GM18508 (cell line): ENCODE measurements at regions not wholly inside any gene's neighbourhood (a gene's known extent, or its start where the extent isn't known, plus 50 kb on each side); places are given as distances from the start of the nearest gene placed in this dataset.

Experiments used
- ATAC-seq: cut with Tn5 transposase; IDR thresholded peaks from one replicate; pipeline ENCODE4 v1.9.1; 2021; ENCODE audit warnings: moderate number of reproducible peaks; ENCODE audit not compliant: insufficient read depth, unreplicated experiment

GRCh38 chr10:125466685-125467084, 216.3 kb downstream of the TEX36 start:
- no peak for ATAC-seq

GRCh38 chr10:125462845-125463244, 220.1 kb downstream of the TEX36 start:
- no peak for ATAC-seq

GRCh38 chr10:125460326-125460725, 222.6 kb downstream of the TEX36 start:
- ATAC-seq: no peak

GRCh38 chr10:125457406-125457805, 225.6 kb downstream of the TEX36 start:
- no peak for ATAC-seq

- ATAC-seq: no peak
These were observed 227.1 kb downstream of the TEX36 start for GRCh38 chr10:125455855-125456254.

DNA sequence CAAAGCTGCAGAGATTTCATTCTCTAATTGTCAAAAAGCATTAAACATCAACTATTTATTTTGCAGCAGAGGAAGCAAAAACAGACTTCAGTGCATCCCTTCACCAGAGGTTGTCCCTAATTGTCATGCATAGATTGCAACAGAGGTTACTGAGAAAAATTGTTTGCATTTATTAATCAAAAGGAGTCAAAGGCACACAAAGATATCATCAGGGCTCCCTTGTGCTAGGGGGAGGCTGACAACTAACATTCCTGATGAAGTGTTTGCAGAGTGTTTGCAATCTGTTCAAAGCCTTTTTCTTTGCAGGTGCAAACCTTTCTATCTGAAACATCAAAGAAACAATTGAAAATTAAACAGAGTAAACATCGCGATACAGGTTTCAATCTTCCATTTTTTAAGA, 227.5 kb downstream of the TEX36 start:
- no peak for ATAC-seq

DNA sequence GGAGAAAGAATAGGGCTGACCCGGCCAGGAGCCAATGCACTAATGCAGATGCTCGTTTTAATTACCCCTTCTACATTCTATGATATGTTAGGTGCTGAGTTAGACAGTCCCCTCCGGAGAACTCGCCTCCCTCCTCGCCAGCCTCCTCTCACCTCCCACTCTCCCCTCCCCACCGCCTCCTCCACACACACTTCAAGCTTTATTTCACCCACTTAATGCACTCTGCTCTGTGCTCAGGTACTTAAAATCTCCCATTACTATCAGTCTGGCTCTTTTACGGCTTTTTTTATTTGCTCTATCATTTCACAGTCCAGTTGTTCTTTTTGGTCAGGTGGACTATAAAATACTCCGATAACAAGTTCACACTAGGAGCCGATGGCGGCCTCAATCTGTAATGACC, 231.6 kb downstream of the TEX36 start:
- ATAC-seq: no peak

- ATAC-seq: no peak
These were observed 232.7 kb downstream of the TEX36 start for GRCh38 chr10:125450218-125450617.

GRCh38 chr10:125449571-125449970, 233.4 kb downstream of the TEX36 start:
- ATAC-seq: no peak

- ATAC-seq: no peak
These were observed 234.4 kb downstream of the TEX36 start for GRCh38 chr10:125448596-125448995.

DNA sequence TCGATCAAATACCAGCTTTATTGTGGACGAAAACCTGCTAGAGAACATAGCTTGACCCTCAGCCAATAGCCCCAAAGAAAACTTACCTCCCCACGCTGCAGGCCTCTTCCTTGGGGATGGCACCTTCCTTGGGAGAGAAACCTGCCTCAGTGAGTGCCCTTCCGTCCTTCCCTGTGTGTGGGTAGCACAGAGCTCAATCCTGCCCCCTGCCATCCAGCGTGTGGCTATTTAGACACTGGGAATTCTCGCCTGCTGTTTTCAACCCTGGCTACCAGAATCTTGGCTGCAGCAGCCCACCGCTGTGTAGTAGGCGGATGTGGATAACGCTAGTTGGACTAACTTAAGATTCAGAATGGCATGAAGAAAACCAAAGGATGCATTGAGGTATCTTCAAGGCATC, 238.2 kb downstream of the TEX36 start:
- no peak for ATAC-seq

DNA sequence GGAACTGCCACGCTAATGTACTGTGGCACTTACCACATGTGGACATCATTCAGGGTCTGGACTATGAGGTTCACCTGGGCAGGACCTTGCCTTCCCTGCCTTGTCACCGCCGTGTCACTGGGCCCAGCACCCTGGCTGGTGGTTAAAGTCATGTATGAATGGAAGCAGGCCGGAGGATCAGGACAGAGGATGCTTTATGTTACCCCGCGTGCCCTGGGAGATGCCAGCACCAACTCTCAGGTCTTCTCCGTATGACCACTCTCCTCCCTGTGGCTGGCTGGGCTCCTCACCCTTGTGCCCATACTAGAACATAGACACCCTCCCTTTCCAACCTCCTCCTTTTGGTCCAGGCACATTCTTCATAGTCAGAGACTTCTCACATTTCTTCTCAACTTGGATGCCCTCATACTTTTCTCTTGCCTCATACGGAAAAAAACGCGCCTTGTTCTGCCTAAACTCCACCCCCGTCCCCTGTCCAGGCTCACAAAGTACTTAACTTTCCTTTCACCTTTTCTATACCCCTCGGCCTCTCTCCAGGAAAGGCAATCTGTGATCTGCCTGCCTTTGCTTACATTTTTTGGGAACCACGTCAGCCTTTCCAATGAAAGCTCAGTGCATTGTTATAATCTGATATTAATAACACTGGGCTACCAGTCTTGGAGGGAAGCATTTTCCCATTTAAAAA, 240.0 kb downstream of the TEX36 start:
- ATAC-seq: no peak

DNA sequence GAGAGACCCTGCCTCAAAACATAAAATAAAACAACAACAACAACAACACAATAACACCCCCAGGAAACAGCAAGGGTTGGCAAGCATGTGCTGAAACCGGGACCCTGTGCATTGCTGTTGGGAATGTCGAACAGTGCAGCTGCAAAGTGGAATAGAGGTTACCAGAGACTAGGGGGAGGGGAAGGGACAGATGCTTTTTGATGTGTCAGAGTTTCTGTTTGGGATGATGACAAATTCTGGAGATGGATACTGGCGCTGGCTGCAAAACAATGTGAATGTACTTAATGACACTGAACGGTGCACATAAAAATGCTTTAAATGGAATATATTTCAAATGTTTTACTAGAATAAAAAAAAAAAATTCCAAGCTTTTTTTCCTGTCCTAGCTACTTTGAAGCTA, 241.8 kb downstream of the TEX36 start:
- ATAC-seq: no peak

GRCh38 chr10:125431149-125431548, 251.8 kb downstream of the TEX36 start:
- no peak for ATAC-seq

- no peak for ATAC-seq
These were observed 254.9 kb downstream of the TEX36 start for GRCh38 chr10:125428054-125428453.

DNA sequence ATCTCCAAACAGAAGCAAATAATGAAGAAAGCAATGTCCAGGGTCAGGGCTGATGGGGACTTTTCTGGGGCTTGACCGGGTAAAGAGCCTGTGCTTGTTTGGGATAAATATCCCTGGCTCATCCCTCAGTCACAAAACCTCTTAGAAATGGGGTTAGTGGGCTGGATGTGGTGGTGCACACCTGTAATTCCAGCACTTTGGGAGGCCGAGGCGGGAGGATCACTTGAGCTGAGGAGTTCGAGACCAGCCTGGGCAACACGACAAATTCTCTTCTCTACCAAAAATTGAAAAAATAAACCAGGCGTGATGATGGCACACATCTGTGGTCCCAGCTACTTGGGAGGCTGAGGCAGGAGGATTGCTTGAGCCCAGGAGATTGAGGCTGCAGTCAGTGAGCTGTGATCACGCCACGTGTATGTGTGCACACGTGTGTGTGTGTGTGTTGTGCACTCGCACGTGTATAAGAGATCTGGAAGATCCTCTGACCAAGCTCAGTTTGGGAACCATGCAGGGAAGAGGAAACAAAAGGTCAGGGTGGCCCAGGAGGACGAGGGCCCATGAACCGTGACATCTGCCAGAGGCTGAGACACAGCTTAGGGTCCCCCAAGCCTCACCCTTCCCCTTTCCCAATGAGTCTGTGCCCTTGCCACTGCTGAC, 258.6 kb downstream of the TEX36 start:
- no peak for ATAC-seq

DNA sequence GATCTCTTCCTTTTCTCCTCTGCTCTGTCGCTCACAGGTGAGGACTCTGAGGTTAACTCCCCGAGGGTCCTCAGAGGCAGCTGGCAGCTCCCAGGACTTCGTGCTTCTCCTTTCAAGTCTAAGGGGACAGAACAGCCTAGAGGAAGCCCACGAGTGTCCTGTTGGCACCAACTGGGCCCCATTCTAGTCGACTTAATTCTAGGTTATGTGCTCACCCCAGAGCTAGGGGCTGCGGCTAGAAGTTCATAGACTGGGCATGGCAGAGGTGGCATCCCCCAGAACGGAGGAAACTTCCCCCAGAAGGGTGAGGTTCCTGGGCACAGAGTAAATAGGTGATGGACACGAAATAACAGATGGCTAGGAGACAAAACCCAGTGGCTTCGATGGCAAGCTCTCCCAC, 259.4 kb downstream of the TEX36 start:
- no peak for ATAC-seq

DNA sequence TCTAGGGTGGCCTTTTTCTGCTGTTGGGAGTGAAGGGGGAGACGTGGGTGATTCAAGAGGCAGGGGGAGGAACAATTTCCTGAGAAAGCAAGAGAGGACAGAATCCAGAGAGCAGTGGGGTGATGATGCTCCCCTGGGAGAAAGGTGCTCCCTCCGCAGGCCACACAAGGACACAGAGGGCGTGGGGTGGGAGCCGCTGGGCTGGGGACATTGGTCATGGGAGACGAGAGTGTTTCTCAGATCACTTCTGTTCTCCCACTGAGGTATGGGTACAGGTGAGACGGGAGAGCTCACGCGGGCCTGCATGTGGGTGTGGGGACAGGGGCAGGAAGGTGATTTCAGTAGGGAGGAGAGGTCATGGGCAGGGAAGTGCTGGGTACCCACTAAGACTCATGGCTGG, 259.5 kb upstream of the CTBP2 start:
- ATAC-seq: no peak

GRCh38 chr10:125419146-125419545, 258.8 kb upstream of the CTBP2 start:
- no peak for ATAC-seq

DNA sequence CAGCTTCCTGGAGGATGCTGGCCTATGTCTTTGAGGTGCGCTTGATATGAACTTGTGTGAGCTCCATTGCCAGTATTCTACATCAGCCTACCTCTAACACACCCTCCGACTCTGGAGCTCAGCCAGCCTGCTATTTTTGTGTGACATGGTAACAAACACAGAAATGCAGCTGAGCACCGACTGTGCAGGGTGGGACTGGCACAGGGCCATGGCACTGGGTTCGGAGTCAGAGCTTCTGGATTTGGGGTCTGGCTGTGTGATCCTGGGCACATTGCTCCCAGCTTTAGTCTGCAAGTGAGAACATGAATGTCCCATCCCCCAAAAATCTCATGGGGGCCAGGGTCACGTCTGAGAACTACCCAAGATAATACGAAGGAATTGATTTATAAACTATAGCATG, 257.2 kb upstream of the CTBP2 start:
- no peak for ATAC-seq

- ATAC-seq: no peak
These were observed 255.6 kb upstream of the CTBP2 start for GRCh38 chr10:125415964-125416363.

GRCh38 chr10:125415006-125415633, 254.8 kb upstream of the CTBP2 start:
- no peak for ATAC-seq
